SKM-1 treated with dmso at 0.1 percent for 144 hours (cell line): ENCODE measurements at regions not wholly inside any gene's neighbourhood (a gene's known extent, or its start where the extent isn't known, plus 50 kb on each side); places are given as distances from the start of the nearest gene placed in this dataset.
"Not testable (repeated sequence)": the region's sequence is repeated elsewhere in the genome, so short reads cannot be mapped to it uniquely, and the experiment has no call there.

Experiments used
- DNase-seq: peaks from one replicate; lab custom pipeline; 2025; ENCODE audit not compliant: unreplicated experiment; lab: John Stamatoyannopoulos, UW

DNA sequence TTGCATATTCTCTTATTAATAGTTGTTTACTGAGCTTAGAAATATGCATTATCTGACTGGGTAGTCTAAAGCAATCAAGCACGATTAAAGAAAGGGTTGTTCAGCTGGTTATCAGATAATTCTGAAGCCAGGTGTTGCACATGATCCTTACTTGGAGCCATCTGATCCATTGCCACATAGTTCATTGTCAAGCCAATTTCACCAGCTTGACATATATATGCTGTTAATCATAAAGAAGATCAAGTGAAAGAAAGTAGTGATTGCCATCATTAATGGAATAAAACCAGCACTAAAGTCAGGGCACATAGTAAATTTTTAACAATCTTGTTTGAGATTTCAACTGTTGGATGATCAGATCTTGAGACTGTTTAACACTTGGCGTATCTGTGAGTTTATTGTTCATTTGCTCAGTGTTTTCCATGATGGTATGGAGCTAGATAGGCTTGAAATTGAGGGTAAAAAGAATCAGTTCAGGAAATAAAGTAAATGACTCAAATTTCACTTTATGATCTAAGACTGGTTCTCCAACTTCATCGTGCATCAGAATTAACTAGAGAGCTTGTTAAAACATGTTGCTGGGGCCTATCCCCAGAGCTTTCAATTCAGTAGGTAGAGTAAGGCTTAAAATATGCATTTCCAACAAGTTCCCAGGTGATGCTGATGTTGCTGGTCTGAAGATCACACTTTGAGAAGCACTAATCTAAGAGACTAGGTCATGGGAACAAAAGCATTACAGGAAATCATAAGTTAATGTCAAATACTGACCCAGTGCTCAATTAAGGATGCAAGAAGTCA lies 539.6 kb downstream of the SATB2 start:
- no peak for DNase-seq

DNA sequence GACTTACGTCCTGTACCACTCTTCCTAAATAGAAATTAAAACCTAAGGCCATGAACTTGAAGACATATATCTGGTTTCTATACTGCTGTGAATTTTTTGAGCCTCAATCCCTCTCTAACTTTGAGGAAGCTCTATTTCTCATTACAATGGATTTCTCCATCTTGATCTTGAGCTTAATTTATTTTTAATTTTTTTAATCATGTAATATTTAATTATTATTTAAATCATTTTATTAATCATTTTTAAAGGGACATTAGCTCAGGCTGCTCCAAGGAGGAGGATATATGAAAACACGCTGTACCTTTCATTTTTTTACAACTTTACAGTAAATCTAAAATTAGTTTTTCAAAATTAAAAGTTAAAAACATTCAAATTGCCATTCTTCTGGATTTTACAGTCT lies 540.5 kb downstream of the SATB2 start:
- no peak for DNase-seq

DNA sequence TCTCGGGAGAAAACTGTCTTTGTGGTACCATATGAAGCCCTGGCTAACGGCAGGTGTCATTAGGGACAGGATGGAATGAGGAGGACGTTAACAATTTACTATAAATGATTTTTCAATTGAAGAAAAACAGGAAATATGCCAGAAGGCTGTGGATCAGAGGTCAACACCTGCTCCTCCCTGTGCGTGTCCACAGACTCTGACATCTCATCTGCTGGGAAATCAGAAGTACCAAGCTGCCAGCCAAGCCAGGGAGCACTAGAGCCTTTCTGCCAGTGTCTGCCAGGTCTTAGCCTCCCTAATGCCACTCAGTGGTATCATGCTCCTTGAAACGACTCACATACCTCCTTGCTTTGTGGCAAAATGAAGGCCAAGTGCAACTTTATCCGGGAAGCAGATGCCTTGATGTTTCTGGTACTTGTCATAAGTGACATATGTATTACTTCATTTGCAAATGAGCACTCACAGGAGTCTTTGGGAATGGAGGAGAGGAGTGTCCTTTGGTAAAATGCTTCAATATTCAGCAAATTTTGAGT lies 541.1 kb downstream of the SATB2 start:
- no peak for DNase-seq

DNA sequence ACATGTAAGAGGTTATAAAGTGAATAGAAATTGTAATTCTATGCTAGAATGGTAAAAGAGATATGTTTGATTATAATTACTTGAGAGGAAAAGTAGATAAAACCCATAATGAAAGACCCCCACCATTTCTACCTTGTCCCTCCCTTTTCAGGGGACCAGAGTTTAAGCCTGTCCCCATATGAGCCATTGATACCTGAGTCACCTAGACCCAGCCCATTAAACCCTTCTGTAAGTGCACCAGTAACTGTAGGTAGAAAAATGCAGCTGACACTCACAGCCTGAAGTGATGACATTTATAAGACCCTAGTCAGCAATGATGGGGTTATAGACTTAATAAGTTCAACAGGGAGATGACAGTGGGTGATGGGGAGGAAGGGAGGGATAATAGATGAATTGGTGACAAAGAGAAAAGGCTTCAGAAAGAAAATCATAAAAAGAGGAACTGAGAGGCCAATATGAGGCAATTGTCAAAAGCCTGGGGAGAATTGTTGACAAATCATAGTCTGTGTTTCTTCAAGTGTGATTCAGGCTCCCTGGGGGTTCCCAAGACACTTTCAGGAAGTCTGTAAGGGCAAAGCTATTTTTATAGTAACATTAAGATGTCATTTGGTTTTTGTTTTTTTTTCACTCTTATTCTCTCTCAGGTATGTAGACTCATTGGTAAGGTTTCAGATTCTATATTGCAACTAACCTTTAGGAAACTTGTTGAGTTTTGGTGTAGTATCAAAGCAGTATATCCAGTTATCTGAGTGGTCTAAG lies 544.2 kb downstream of the SATB2 start:
- DNase-seq: peak; percentile 82

DNA sequence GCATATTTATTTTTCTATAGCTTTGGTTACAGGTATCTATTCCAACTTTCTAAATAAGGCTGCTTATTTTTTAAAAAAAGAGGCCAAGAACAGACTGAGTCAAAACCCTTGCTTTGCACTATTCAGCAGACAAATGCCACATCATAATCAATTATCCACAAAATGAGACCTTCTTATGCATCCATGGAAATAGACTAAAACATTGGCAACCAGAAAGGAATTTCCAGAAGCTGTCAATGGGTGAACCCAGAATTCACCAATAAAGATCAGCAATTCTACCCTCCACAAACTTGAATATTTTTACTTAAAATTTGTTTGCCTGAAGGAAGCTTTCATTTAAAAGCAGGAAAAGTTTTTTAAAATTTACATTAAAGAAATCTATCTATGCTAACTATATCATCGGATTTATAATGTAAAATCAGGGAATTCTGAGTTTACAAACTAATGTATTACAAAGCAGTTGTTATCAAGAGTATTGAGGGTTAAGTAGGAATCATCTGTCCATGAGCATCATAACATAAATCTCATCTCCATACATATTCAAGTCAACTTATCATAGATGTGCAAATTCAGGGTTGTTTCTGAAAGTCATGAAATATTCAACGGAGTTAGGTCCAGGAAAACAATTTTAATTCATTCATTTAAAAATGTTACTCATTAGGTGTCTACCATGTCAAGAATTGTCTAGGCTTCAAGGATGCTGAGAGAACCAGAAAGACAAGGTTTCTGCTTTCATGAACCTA lies 548.0 kb downstream of the SATB2 start:
- DNase-seq: no peak

DNA sequence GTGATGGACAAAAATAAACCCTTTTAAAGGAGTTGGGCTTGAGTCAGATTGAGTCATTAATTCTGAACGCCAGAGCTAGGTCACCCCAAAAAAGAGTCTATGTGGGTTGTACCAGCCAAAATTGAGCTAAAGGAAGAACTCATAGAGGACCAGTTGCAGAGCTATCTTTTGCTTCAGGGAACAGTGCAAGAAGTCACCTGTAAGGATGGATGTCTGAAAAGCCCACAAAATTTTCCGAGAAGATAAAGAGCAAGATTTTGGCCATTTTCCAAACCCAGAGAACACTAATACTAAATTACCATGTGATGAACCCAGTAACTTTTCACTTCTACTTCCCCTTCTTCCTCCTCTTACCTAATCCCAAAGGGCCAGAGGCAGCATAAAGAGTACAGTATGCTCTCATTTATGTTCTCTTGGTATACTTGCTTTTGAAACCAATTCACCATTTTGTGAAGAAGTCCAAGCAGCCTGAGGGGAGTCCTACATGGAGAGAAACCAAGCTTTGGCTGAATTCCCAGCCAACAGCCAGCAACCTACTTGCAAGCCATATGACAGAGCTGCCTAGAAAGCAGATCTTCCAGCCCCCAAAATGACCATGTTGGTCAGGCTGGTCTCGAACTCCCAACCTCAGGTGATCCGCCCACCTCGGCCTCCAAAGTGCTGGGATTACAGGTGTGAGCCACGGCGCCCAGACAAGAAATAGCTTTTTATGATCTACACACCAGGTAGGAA lies 551.7 kb downstream of the SATB2 start:
- DNase-seq: peak; percentile 76

DNA sequence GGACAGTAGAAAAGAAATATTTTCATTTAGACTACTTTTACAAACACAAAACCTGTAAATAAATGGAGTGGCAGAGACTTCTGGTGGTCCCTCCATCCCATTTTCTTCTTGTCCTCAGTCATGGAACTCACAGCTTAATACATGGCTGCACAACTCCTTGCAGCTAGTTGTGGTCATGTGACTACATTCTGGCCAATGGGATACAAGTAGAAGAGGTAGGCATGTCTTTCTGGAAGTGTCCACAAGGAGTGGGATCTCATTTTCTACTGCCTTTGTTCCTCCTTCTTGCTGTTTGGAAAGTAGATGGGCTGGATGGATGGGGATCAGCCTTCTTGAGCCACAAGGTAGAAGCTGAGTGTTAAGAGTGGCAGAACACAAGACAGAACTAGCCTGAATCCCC lies 555.8 kb downstream of the SATB2 start:
- DNase-seq: no peak

DNA sequence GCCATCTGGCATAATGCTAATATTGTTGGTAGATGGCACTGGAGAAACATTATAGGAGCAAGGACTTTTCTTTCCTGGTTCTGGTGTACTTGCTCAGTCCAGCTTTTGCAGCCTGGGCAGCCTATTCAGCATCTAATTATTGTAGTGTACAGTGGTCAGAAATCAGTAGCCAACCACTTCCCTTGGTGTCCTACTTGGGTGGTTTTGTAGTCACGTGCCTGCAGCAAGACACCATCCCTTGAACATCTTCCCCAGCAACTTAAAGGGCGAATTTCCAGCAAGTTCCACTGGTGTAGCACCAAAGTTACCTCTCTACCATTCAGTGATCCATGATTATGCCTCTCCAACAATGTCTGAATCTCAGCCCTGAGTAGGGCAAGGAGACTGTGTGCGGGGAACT lies 557.6 kb downstream of the SATB2 start:
- DNase-seq: no peak

DNA sequence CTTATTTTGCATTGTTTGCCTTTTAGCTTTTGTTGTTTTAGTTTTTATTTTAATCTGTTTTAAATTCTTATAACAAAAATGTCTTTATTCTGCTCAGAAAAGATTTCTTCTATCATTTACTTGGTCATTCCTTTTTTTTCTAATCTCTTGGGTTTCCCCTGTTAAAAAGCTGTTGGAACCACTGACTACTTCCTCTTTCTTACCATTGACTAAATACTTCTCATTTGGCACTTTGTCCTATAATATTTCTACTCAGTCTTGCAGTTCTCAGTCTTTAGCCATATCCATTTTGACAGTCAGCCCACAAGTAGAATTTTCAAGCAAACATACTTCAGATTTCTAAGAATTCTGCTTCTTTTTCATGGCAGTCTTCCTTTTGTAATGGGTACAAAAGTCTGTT lies 567.2 kb downstream of the SATB2 start:
- peak; percentile 49 for DNase-seq

DNA sequence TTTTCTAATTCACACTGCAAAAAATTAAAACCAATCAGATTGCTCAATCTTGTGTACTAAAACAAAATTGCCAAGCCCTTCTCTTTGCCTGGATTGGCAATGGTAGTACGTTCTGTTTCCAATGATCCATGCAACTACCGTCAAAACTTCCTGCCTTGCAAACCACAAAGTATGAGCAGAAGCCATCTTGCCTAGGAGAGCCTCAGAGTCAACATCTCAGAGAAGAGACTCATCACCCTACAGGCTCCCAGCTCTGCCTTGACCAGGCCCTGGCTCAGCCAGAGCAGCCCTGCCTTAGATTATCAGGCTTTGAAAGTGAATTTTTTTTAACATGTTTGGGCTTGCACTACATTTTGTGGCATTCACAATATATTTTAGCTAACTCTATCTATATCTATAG lies 574.1 kb downstream of the SATB2 start:
- DNase-seq: no peak

DNA sequence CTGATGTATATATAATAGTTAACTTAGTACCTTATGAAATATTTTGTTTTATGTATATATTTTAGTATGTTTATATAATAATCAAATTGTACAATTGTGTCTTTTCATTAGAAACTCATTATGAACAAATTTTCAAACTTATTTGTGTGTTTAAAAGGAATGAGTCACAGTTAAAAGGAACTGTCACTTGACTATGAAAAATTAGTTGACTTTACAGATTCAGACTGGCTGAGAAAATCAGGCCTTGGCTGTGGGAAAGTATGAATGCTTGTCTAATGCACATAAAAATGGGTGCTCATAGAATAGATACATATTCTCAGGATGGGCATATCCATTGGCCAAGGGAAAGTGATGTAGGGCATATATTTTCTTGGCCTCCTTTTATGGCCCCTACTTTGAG lies 576.8 kb downstream of the SATB2 start:
- no peak for DNase-seq

DNA sequence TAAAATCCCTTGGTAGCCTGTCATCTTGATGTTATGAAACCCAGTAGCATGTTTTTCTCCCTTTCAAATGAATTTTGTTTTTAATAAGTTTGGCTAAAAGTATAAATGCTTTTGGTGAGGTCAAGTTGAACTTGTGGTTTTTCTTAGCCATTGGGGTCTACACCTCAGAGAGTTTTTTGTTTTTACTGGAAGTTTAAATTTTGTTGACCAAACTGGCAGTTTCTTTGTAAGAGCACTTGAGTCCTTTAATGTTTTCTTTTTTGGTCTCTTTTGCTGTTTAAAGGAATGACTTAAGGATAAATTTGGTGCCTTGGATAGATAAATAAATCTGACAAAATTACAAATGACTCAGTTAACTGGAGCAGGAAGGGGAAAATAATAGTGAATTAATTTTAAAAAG lies 577.3 kb downstream of the SATB2 start:
- no peak for DNase-seq

DNA sequence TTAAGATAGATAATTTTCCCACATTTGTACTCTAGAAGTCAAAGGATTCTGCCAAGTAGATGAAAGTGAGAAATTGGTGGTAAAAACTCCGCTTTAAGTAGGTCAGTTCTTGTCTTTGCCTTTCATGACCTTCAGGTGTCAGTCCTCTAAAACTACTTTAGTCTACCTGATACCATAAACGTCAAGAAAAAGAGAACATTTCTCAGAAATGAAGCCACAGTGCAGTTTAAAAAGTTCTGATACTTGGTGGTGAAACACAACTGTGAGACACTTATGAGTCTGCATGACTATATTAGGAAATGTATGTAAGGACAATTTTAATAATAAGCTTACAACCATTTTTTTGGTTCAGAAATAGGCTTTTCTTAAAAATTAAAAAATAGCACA lies 583.3 kb downstream of the SATB2 start:
- no peak for DNase-seq

DNA sequence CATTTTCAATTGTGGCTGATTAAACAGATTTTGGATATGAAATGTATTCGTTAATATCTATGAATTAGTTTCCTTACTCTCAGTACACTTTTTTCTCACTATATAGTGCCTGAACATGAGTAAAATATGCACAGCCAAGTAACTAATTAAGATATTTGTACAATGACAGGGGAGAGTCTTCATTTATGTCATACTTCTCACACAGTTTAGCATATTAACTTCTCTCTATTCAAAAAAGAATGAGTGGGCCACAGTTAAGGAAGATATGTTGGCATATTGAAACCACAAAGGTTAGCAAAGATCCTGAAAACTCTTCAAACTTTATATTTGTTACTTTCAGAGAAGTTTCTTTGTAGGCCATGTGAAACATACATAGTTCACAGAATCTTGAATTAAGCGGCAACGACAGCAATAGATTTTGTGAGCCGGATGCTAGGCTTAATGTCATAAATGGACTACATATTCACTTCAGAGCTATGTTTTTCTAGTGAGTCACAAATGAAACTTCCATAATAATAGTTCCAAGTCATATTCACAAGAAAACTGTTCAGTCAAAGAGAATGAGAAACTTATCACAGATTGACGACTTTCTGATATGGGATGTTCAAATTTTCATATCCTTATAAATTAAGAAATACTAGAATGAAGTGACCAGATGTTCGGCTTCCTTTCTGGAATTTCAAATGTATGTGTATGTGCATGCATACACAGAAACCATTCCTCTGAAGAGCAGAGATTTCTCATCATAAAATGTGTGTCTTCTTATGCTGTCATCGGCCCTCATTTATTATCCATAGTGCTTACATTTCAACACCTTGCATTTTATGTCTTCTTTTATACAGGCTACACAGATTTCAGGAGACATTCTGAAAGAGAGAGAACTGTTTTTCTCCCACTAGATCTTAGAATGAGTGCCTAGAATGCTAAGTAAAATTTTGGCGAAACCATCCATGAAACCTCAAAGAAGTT lies 584.0 kb downstream of the SATB2 start:
- DNase-seq: no peak

DNA sequence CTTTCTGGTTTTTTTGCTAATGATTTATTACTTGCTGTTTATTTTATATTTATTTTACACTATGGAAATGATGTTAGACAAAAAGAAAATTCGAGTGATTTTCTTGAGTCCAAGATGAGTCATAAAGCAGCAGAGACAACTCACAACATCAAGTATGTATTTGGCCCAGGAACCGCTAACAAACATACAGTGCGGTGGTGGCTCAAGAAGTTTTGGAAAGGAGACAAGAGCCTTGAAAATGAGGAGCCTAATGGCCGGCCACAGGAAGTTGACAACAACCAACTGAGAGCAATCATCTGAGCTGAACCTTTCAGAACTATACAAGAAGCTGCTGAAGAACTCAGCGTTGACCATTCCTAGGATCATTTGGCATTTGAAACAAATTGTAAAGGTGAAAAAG lies 594.1 kb downstream of the SATB2 start:
- no peak for DNase-seq

DNA sequence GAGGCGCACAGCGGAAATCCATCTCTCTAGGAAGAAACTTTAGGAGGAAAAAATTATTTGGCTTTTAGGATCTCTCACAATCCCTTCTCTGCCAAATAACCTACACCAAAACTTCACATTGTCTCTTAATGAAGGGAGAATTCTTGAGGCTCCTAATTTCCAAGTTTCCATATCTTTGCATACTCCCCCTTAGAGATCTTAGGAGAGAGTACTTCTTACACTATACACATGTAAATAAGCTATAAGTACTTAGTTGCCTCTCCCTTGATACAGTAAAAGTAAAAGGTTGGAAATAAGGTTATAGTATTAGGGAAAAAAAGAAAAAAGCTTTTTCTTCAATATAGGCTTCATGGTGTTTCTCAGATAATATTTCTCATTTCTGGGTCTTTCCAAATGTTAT lies 596.7 kb downstream of the SATB2 start:
- no peak for DNase-seq

DNA sequence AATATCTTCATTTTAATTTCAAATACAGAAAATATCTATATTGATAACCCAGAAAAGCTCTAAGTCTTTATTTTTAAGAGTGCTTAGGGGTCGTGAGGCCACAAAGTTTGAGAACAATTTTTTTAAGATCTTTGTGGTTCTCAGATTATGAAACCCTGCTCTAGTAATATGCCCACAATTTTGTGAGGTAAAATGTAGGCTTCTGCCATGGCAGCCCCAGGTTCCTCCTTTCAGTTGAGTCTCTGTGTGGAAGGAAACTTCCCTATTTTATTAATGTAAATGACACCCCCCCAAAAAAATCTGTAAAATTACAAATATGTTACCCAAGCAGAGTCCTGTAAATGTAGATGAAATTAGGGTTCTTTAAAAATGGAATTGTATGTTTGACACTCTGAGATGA lies 600.5 kb downstream of the SATB2 start:
- DNase-seq: peak; percentile 81

DNA sequence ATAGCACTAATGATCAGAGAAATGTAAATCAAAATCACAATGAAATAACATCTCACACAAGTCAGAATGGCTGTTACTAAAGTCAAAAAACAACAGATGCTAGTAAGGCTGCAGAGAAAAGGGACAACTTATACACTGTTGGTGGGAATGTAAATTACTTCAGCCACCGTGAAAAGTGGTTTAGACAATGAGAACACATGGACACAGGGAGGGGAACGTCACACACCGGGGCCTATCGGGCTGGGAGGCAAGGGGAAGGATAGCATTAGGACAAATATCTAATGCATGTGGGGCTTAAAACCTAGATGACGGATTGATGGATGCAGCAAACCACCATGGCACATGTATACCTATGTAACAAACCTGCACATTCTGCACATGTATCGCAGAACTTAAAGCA lies 602.0 kb downstream of the SATB2 start:
- DNase-seq: not testable (repeated sequence)

DNA sequence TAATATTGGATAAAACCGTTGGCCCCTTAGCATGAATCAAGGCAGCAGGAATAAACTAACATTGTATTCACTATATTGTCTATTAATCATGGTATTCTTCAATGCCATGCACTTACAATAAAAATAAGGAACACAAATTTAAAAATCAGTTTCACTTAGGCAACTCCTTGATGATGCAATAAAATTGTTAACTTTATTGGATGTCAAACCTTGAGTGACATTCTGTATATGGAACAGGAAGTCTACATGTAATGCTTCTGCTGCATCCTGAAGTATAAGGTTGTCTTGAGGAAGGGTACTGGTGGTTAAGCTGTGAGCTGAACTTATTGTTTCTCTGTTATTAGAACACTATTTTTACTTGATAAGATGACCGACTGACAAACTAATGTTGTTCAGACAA lies 605.5 kb downstream of the SATB2 start:
- no peak for DNase-seq

DNA sequence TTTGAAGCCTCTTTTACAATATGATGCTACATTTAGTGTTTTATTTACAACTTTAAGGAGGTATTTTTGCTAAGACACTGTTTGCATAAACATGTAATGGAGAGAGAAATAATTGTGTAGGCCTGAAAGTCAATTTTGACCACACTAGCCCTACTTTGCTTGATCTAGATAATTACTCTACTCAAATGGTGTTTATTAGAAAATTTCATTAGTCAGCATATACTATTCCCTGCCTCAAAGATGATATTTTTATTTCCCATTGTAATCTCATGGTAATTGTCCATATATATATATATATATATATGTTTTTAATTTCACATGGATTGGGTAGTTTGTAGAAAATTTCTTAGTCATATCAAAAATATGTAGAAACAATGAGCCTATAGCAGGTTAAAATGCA lies 632.2 kb downstream of the SATB2 start:
- DNase-seq: no peak
